Endothelial cell of umbilical vein (primary cell): ENCODE measurements at regions not wholly inside any gene's neighbourhood (a gene's known extent, or its start where the extent isn't known, plus 50 kb on each side); places are given as distances from the start of the nearest gene placed in this dataset.

Experiments
- CTCF ChIP-seq, 2 donors: IDR thresholded peaks; 1 replicate in 1 of 2; 2 replicates in 1 of 2; pipeline ENCODE4 v1.5.1; 2011; ENCODE audit warnings: low read length in 2 of 2, mild to moderate bottlenecking in 2 of 2, moderate library complexity in 2 of 2, control low read depth in 1 of 2, inconsistent platforms in 1 of 2, low read depth in 1 of 2; ENCODE audit not compliant: insufficient read depth in 1 of 2; ENCODE audit errors: extremely low read depth in 1 of 2
- EZH2 ChIP-seq: IDR thresholded peaks from 2 replicates; pipeline ENCODE4 v1.6.1; 2012; ENCODE audit warnings: borderline replicate concordance, low read depth, mild to moderate bottlenecking, moderate library complexity, low read length, inconsistent platforms; ENCODE audit not compliant: severe bottlenecking
- FOS ChIP-seq: IDR thresholded peaks from 2 replicates; pipeline ENCODE4 v1.6.1; 2011; ENCODE audit warnings: mild to moderate bottlenecking, low read length, moderate library complexity, borderline replicate concordance; ENCODE audit not compliant: insufficient read depth
- POLR2A ChIP-seq: IDR thresholded peaks from 2 replicates; pipeline ENCODE4 v1.6.1; 2012; ENCODE audit warnings: low read depth, mild to moderate bottlenecking, control low read depth, low read length
- TF ChIP-seq, protein P1 (sequence below): IDR thresholded peaks from 2 replicates; pipeline ENCODE4 v1.6.1; 2011; ENCODE audit not compliant: insufficient read depth, insufficient read length

GRCh38 chr14:27079716-27080115 lies 481.9 kb upstream of the NOVA1 start:
- no peak for TF ChIP-seq EZH2
- TF ChIP-seq POLR2A = no peak
- no peak for TF ChIP-seq CTCF (IDR thresholded peaks at IDR 0.05; ENCODE audit: extremely low read depth in 1 of 2, insufficient read depth in 1 of 2, low read depth in 1 of 2, low read length in 2 of 2)
- no peak for TF ChIP-seq FOS
- TF ChIP-seq, protein P1, sequence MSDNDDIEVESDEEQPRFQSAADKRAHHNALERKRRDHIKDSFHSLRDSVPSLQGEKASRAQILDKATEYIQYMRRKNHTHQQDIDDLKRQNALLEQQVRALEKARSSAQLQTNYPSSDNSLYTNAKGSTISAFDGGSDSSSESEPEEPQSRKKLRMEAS = no peak
